ENCODE measurements at regions not wholly inside any gene's neighbourhood (a gene's known extent, or its start where the extent isn't known, plus 50 kb on each side); places are given as distances from the start of the nearest gene placed in this dataset.

- no peak for TF ChIP-seq CTCF (IDR thresholded peaks at IDR 0.05)
- no peak for TF ChIP-seq POLR2A (IDR thresholded peaks at IDR 0.05)
Measured at GRCh38 chr3:117811786-117812185, 1102.2 kb downstream of the TUSC7 start.

Data from right lobe of liver (tissue), 4 donors.